Stimulated activated CD4-positive, alpha-beta T cell treated with anti-CD3 and anti-CD28 coated beads, TNF-alpha, amount 100 ng/mL, for 4 hours (primary cell): ENCODE measurements at regions not wholly inside any gene's neighbourhood (a gene's known extent, or its start where the extent isn't known, plus 50 kb on each side); places are given as distances from the start of the nearest gene placed in this dataset.

ENCODE experiments used
- DNase-seq, 3 experiments: peaks; one replicate each; pipeline ENCODE4 v3.0.0-alpha.2; 2020; ENCODE audit warnings: low read depth in 3 of 3

GRCh38 chr10:118537623-118538022, 57.8 kb downstream of the PRLHR start:
- no peak for DNase-seq

- DNase-seq, result no peak
Measured at GRCh38 chr10:118534136-118534535, 61.3 kb downstream of the PRLHR start.

- DNase-seq, result no peak
Measured at GRCh38 chr10:118531105-118531852, 64.2 kb downstream of the PRLHR start.

- no peak for DNase-seq
Measured at GRCh38 chr10:118528426-118528825, 67.0 kb downstream of the PRLHR start.

- DNase-seq, result no peak
Measured at GRCh38 chr10:118523775-118524174, 71.7 kb downstream of the PRLHR start.

- no peak for DNase-seq
Measured at GRCh38 chr10:118522791-118523498, 72.5 kb downstream of the PRLHR start.

GRCh38 chr10:118521415-118522117, 73.9 kb downstream of the PRLHR start:
- no peak for DNase-seq

GRCh38 chr10:118520116-118520742, 75.2 kb downstream of the PRLHR start:
- DNase-seq, result no peak

GRCh38 chr10:118518095-118518494, 77.4 kb downstream of the PRLHR start:
- DNase-seq, result no peak

- no peak for DNase-seq
Measured at GRCh38 chr10:118516716-118517115, 78.7 kb downstream of the PRLHR start.

GRCh38 chr10:118513174-118513573, 82.3 kb downstream of the PRLHR start:
- no peak for DNase-seq

- no peak for DNase-seq
Measured at GRCh38 chr10:118511711-118512110, 83.7 kb downstream of the PRLHR start.

GRCh38 chr10:118508863-118509262, 86.6 kb downstream of the PRLHR start:
- no peak for DNase-seq

- no peak for DNase-seq
Measured at GRCh38 chr10:118508355-118508754, 87.1 kb downstream of the PRLHR start.

- DNase-seq, result no peak
Measured at GRCh38 chr10:118506671-118507590, 88.5 kb downstream of the PRLHR start.

- no peak for DNase-seq
Measured at GRCh38 chr10:118505363-118505762, 90.1 kb downstream of the PRLHR start.

GRCh38 chr10:118504467-118505205, 90.8 kb downstream of the PRLHR start:
- DNase-seq, result no peak

- no peak for DNase-seq
Measured at GRCh38 chr10:118504044-118504443, 91.4 kb downstream of the PRLHR start.

- DNase-seq, result no peak
Measured at GRCh38 chr10:118503192-118503591, 92.3 kb downstream of the PRLHR start.

- DNase-seq, result no peak
Measured at GRCh38 chr10:118501637-118502440, 93.6 kb downstream of the PRLHR start.
